GM12873 (cell line): ENCODE measurements at regions not wholly inside any gene's neighbourhood (a gene's known extent, or its start where the extent isn't known, plus 50 kb on each side); places are given as distances from the start of the nearest gene placed in this dataset.

ENCODE experiments used
- CTCF ChIP-seq: IDR thresholded peaks from 2 replicates; pipeline ENCODE4 v1.5.1; 2012; ENCODE audit warnings: low read depth, mild to moderate bottlenecking, moderate library complexity, low read length, control low read depth; ENCODE audit not compliant: insufficient read depth; ENCODE audit errors: missing control alignments

- TF ChIP-seq CTCF = no peak
These were observed 128.6 kb upstream of the SLC34A2 start for GRCh38 chr4:25527034-25527433.

- TF ChIP-seq CTCF = no peak
These were observed 127.3 kb upstream of the SLC34A2 start for GRCh38 chr4:25528391-25528790.

- TF ChIP-seq CTCF = peak; percentile 43
These were observed 124.4 kb upstream of the SLC34A2 start for GRCh38 chr4:25531272-25531671.

- TF ChIP-seq CTCF = no peak
These were observed 123.1 kb upstream of the SLC34A2 start for GRCh38 chr4:25532591-25532990.

- TF ChIP-seq CTCF = no peak
These were observed 122.4 kb upstream of the SLC34A2 start for GRCh38 chr4:25533256-25533655.

- no peak for TF ChIP-seq CTCF
These were observed 120.4 kb upstream of the SLC34A2 start for GRCh38 chr4:25535278-25535677.

GRCh38 chr4:25535701-25536473 is 119.8 kb upstream of the SLC34A2 start:
- no peak for TF ChIP-seq CTCF
